Middle frontal gyrus (tissue), 1 donor: ENCODE measurements at regions not wholly inside any gene's neighbourhood (a gene's known extent, or its start where the extent isn't known, plus 50 kb on each side); places are given as distances from the start of the nearest gene placed in this dataset.

Source experiments
- DNase-seq: peaks from one replicate; pipeline ENCODE4 v3.0.0-alpha.2; 2015; ENCODE audit warnings: low spot score; ENCODE audit errors: extremely low spot score

DNA sequence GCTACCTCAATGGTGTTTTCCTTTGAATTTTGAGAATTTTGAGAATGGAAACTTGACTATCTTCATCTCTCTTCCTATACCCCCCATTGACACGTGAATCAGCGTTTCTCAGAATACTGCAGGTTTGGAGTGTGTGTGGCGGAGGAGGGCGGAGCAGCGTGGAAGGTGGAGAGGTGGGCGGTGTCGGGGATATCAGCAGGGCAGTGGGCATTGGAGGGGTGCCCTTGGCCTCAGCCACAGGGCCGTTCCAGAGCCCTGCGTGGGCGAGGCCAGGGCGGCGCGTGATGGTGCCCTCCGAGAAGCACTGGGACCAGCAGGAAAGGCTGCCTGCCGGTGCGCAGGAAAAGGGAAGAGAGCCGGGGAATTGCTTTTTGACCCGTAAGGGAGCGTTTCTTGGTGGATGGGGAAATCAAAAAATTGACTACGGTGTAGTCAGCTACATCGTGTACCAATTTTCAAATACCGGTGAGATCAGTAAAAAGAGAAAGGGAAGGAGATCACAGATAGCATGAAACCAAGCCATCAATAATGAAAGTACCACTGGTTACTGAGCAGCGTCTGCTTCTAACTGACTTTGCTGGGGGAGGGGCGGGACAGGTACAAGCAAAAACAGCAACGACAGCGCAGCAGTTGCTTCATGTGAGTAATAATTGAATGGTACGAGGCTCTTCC is 82.7 kb upstream of the DUSP22 start:
- no peak for DNase-seq

DNA sequence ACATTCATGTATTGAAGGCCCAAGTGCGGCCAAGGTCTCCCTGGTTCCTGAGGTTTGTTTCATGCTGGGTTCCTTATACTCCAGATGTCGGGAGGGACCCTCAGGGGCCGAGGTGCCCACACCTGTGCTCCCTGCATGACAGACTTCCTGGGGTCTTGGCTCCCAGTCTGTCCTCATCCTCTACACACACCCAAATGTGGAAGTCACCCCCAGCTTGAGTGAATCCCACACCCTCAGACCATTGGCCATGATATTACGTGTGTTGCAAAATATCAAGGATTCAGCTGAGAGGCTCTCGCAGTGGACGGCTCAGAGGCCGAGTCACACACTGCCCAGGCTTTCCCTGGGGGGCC is 82.2 kb upstream of the DUSP22 start:
- DNase-seq = no peak

DNA sequence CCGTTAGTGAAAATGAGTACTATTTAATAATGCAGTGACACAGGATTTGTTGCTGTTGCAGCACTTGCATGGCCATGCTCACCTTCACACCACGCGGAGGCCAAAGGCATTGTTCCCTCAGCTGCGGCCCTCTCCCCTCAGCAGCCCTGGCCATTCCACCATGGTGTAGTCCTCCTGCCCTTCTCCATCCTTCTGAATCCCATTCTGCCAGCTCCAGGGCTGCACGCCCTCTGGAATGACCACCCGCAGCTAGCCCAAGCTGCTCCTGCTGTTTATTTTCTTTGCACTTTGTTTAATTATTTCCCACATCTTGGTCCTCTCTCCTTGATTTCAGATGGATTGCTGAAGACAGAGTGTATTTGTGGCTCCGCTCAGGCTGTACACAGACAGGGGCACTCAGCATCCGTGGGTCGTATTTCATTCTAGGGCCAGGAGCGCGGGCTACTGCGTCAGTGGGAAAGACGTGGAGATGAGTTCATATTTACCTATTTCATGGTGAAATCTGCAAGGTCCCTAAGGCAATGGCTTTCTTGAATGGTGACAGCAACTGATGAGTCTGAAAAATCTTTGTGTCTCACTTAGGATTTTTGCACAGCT is 81.4 kb upstream of the DUSP22 start:
- DNase-seq = no peak

DNA sequence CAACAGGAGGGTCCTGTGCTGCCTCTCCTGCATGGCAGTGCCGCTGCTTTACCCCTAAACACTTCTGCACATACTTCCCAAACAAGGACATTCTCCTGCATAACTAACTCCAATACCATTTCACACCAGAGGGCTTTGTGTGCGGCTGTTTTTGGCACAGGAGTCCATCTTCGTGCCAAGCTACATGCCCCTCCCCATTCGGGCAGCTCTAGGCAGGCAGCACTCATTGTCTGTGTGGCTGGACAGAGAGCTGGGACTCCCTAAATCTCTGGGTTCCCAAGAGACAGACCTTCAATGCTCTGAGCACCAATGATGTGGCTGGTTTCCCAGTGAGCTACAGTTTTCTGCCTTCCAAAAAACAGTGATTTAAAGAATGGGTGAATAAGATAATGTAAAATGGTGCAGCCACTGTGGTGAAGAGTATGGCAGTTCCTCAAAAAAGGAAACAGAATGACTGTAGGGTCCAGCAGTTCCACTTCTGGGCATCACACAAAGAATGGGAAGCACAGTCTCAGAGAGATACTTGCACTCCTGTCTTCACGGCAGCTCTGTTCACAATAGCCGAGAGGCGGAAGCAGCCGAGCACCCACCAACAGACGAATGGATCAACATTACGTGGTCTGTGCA is 80.3 kb upstream of the DUSP22 start:
- DNase-seq = no peak

DNA sequence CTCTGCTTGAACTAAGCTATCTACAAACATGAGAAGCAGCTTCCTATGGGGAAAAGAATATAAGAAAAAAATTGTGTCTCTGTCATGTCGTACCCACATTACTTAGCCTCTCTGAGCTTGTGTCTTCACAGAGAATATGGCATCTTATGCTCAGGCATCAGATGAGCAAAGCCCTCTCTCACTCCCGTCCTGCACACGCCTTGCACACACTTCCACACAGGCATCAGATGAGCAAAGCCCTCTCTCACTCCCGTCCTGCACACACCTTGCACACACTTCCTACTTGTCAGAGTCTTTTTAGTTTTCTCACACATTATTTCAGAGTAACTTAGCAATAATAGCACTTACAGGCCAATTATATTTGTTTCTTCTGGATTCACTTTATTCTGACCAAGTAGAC is 79.0 kb upstream of the DUSP22 start:
- DNase-seq = no peak

DNA sequence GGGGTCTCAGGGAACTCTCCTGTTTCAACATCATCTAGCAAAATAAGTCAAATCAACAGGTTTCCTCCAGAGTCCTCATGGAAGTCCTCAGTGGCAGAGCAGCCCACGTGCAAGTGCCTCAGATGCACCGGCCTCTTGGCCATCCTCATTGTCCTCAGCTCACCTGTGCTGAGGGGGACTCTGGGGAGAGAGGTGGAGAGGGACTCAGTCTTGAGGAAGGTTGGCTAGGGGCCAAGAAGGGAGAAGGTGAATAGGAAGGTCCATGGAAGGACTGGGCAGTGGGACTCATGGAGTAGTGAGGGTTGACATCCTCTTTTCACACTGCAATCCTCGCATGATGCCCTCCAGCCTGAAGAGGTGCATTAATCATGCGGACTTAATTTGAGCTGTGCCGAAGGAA is 77.9 kb upstream of the DUSP22 start:
- no peak for DNase-seq

DNA sequence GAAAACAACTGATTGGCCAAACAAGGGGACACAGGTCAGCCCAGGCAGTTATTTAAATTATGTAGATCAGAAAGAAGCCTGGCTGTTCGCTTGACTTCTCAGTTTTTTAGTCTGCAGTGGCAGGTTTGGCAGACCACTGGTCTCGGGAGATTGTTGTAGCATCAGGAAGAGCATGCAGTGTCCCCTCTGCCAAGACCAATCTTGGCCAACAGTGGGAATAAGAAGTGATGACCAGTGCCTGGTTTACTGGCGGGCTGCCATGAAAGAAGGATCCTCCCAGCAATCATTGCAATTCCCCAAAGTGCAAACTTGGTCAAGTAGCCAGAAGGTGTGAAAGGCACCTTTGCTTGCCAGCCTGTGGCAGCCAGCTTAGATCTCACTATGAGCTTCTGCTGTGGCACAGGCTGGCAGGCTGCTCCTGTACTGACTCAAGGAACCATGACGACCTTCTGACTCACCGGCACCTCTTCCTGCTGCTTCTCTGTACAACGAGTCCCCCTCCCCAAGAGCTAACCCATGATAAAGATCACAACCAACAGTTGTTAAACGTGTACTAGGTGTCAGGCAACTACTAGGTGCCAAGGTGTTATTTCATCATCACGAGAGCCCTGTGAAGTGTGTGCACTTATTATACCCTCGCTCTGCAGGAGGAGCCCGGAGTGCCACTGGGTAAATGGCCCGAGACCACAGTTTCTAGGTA is 76.8 kb upstream of the DUSP22 start:
- DNase-seq = no peak

DNA sequence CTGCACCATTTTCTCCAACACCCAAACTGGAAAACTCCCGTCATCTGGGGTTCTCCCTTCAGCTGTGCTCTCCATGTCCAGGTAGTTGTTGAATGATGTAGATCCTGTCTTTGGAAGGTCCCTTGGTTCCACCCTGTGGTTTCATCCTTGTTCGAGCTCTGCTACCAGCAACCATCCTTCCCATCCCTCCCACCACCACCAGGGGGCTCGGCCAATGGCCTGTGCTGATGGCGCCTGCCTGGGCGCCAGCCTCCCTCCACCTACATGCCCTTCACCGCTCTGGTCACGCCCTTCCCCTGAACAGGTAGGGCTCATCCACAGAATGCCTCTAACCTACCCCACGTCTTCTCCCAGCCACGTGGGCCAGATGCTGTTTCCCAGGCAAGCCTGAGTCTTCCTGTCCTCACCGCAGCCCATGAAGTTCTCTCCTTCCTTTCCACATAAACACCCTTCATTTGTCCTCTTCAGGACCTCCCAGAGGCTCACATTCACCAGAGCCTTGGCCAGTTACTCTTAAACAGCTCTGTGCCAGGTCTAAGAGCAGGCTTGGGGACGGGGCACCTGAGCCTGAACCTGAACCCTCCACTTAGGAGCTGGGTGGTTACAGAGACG is 75.1 kb upstream of the DUSP22 start:
- no peak for DNase-seq

GRCh38 chr6:218153-219018 is 73.9 kb upstream of the DUSP22 start:
- no peak for DNase-seq

DNA sequence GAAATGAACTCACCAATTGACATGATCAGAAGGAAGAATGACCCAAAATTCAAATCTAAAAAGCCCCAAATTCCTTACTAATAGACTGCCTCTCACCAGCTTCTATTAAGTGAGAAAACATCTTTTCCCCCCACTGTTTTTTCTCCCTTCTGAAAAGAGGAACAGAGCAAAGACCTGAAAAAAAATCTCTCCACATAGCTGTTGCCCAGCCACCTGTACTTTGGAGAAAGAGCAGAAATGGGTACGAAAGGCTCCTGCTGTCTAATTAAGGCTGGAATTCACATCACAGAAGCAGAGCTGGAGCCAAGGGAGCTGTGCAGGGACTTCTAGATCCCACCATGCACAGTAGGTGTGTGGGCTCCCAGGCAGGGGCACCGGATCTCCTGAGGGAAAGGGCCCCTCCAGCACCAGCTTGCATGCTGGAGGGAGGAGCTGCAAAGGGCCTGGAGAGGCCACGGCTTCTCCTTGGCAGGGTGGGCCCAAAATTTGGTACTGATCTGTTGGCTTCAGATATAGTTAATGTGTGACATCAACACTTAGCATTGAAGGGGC is 73.2 kb upstream of the DUSP22 start:
- no peak for DNase-seq

DNA sequence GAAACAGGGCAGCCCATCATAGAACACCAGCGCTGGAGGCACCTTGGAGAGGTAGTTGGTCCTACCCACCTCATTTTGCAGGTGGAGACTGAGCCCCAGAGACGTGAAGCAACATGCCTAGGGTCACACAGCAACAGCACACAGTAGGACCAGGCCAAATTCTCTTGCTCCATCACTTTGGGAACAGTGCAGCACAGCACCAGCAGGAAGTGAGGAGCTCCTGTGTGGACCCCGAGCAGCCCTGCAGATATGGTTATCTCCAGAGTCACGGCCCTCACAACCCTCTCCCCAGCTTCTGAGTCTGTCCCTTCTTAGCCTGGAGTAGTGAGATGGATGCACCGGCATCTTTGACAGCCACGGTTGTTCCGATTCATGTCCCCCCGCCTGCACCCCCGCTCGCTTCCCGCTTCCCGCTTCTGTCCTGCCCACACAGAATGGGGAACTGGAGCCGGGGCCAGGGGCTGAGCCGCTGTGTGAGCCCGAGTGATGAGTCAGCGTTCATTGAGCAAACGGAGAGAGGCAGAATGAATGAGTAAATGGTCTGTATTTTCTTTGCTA is 72.6 kb upstream of the DUSP22 start:
- DNase-seq = no peak

- DNase-seq = no peak
Measured at GRCh38 chr6:220312-220711, 72.0 kb upstream of the DUSP22 start.

DNA sequence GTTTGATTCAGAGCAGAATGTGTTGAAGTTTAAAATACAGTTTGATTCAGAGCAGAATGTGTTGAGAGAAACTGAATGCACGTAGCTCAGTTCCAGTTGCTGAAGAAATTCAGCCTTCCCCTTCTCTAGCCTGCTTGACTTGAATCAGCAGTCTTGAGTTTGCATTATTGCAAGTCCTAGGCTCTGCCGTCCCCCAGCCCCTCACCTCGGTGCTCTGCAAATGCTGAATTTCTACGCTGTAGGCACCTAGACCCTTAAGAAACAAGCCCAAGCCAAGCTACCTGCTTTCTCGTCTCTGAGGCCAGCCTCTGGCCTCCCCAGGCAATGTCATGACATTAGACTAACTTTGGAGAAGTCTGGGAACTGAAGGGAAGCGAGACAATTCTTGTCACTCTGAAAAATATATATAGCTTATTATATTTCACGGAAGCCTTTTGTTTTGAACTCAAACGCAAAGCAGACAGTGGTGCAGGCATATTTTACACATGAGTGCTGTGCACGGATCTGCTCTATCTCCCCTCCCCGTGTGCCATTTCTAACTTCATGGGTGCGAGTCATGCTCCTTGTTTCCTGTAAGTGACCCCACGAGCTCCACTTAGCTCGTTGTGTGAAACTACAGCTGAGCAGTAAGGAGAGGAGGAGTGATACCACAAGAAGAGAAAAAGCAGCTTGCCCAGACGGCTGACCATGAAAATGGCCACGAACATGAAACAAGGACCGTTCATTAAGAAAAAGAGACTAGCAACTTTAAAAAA is 71.4 kb upstream of the DUSP22 start:
- no peak for DNase-seq

DNA sequence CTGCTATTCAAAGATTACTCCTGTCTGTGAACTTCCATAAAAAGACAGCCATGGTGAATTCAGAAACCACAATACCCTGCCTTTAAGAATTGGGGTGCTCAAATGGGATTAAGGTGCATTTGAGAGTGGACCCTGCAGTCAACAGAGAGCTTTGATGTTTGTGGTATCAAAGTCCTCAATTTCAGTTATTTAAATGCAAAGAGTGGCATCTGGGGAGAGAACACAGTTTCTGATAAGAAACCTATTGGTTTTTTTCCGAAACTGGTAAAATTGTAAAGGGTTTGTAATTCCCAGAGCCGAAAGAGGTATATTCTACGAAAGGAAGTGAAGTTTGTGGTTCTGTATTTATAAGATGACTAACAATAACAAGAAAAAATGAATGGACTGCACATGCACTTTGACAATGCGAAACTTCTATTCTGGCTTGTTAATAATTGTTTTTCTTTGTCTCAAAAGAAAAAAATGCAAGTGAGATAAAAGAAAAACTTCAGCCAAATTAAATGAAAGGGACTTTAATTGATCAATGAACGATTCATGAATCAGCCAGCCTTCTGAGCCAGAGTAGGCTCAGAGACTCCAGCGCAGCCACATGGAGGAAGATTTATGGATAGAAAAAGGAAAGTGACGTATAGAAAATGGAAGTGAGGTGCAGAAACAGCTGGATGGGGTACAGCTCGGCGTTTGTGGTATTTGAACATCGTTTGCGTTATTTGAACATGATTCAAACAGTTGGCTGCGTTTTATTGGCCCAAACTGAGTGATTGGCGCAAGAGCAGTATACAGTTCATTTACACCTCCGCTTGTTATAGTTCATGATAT is 70.5 kb upstream of the DUSP22 start:
- no peak for DNase-seq

DNA sequence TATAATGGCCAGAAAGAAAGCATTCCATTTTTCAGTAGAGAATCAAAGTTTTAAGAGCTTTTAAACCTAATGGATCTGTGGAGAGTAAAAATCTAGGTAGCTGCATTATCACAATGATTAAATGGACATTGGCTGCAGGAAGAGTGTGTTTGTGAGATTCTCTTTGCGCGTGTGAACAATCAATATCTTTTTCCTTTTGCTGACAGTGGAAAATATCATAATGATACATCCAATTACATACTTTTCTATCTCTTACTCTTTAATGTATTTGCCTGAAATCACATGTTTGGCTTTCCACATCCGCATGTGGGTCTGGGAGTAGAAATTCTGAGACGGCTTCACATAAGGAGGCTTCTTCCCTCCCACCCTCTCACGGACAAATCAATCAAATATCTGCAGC is 69.8 kb upstream of the DUSP22 start:
- DNase-seq = no peak

DNA sequence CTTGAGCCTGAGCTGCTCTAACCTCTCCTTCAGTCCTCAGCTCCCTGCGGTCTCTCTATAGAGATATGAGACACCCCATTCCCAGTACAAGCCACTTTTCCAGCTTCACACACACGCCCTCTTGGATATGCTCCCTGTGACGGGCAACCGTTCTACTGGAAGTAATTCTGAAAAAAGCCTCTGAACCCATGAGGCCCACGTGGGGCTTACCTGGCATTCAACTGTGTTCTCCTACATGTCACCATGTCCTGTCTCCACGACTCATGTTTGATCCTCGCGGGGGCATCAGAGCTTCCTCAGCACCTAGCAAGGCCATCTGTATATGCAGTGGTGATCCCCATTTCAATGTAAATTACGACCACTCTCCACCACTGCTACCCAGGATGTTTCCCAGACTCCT is 69.2 kb upstream of the DUSP22 start:
- DNase-seq = no peak

- no peak for DNase-seq
Measured at GRCh38 chr6:223763-224162, 68.5 kb upstream of the DUSP22 start.

DNA sequence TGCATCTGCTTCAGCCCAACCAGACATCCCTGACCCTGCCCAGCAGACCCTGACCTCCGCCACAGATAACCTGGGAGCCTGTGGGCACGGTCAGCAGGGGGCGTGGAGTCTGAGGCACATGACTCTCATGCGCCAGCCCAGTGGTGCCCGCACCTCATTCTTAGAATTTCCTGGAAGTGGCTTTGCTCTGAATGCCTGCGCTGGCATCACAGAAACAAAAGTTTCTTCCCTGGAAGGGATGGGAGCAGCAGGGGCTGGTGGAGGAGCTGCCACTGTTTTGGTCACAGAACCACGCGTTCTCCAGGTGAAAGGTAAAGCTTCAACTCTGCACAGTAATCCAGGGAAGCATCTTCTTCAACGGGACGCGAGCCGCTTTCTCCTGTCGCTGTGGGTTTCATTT is 67.9 kb upstream of the DUSP22 start:
- DNase-seq = no peak

DNA sequence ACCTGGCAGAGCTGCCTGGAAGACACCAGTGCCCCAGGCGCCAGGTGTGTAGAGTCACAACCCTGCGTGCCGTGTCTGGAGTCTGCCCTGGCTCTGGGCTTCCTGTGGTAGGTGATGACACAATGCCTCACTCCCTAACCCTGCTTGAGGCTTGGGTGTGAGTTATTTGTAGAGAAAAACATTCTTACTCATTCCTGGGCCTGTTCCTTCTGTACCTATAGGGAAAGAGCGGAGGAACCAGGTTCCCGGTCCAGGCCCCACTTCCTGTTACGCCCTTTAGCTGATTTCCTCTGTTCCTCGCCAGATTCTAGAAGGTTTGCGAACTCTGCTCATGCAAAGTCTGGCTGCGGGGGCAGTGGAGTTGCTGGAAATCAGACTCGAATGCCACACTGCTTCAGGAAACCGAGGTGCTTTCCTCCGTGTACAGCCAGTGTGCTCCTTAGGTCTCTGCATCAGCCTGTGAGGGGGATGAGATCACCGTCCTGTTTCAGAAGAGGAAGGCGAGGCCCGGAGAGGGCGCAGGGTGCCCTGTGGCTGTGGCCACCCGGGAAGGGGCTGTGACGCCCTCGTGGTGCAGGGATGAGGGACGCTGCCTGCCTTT is 67.1 kb upstream of the DUSP22 start:
- DNase-seq = no peak
